Hepatocyte (in vitro differentiated cells): ENCODE measurements at regions not wholly inside any gene's neighbourhood (a gene's known extent, or its start where the extent isn't known, plus 50 kb on each side); places are given as distances from the start of the nearest gene placed in this dataset.

ENCODE experiments used
- CTCF ChIP-seq: fragments of 200-600 bp; sonication (generic); IDR thresholded peaks from 2 replicates; pipeline ENCODE4 v1.5.1; 2016; ENCODE audit warnings: antibody characterized with exemption, mild to moderate bottlenecking; ENCODE audit not compliant: poor library complexity
- EZH2 ChIP-seq: fragments of 200-600 bp; sonication (generic); IDR thresholded peaks from 2 replicates; pipeline ENCODE4 v1.6.1; 2016; ENCODE audit warnings: antibody characterized with exemption, mild to moderate bottlenecking, borderline replicate concordance
- EZH2phosphoT487 ChIP-seq: fragments of 200-600 bp; sonication (generic); IDR thresholded peaks from one replicate; pipeline ENCODE4 v1.6.1; 2018; ENCODE audit warnings: antibody characterized with exemption, mild to moderate bottlenecking, low read depth, moderate library complexity; ENCODE audit not compliant: unreplicated experiment, severe bottlenecking

GRCh38 chr21:15204970-15205286, 140.1 kb upstream of the NRIP1 start:
- TF ChIP-seq CTCF (no peak), EZH2phosphoT487 (no peak), EZH2 (no peak)
